ENCODE measurements at regions not wholly inside any gene's neighbourhood (a gene's known extent, or its start where the extent isn't known, plus 50 kb on each side); places are given as distances from the start of the nearest gene placed in this dataset.

GRCh38 chr1:109823543-109824348 lies 60.0 kb upstream of the EPS8L3 start:
- no peak for TF ChIP-seq CTCF (IDR thresholded peaks at IDR 0.05)
- Mint-ChIP-seq H3K4me1 (peaks cover 39% of the 10 kb centered on the region), H3K4me3 (no peak overlapping the region), H3K27ac (peak overlapping the region; percentile 24), H3K9me3 (no peaks in the 10 kb centered on the region), H3K36me3 (ENCODE audit: low read depth) (no peaks in the 10 kb centered on the region), H3K27me3 (ENCODE audit: low read depth, poor library complexity) (peaks cover 4% of the 10 kb centered on the region)
- peak; percentile 35 for DNase-seq

- no peaks in the 10 kb centered on the region for H3K36me3 Mint-ChIP-seq (ENCODE audit: low read depth)
- H3K9me3 Mint-ChIP-seq: no peaks in the 10 kb centered on the region
- TF ChIP-seq CTCF (IDR thresholded peaks at IDR 0.05): no peak
- no peak overlapping the region for H3K27ac Mint-ChIP-seq
- DNase-seq: no peak
- no peaks in the 10 kb centered on the region for H3K27me3 Mint-ChIP-seq (ENCODE audit: low read depth, poor library complexity)
- no peak overlapping the region for H3K4me3 Mint-ChIP-seq
- H3K4me1 Mint-ChIP-seq: peaks cover 41% of the 10 kb centered on the region
Measured at GRCh38 chr1:109822749-109823542, 59.2 kb upstream of the EPS8L3 start.

GRCh38 chr1:109821831-109822745 lies 58.4 kb upstream of the EPS8L3 start:
- TF ChIP-seq CTCF (IDR thresholded peaks at IDR 0.05): no peak
- no peaks in the 10 kb centered on the region for H3K9me3 Mint-ChIP-seq
- H3K27me3 Mint-ChIP-seq (ENCODE audit: low read depth, poor library complexity): no peaks in the 10 kb centered on the region
- H3K27ac Mint-ChIP-seq: no peak overlapping the region
- H3K4me1 Mint-ChIP-seq: peaks cover 41% of the 10 kb centered on the region
- no peak overlapping the region for H3K4me3 Mint-ChIP-seq
- H3K36me3 Mint-ChIP-seq (ENCODE audit: low read depth): no peaks in the 10 kb centered on the region
- no peak for DNase-seq

- H3K4me3 Mint-ChIP-seq: no peak overlapping the region
- no peak for TF ChIP-seq CTCF (IDR thresholded peaks at IDR 0.05)
- no peaks in the 10 kb centered on the region for H3K27me3 Mint-ChIP-seq (ENCODE audit: low read depth, poor library complexity)
- no peak for DNase-seq
- peaks cover 41% of the 10 kb centered on the region for H3K4me1 Mint-ChIP-seq
- H3K27ac Mint-ChIP-seq: no peak overlapping the region
- H3K9me3 Mint-ChIP-seq: peaks cover 6% of the 10 kb centered on the region
- H3K36me3 Mint-ChIP-seq (ENCODE audit: low read depth): no peaks in the 10 kb centered on the region
Measured at GRCh38 chr1:109821221-109821669, 57.5 kb upstream of the EPS8L3 start.

GRCh38 chr1:109819906-109820305 lies 56.2 kb upstream of the EPS8L3 start:
- no peak overlapping the region for H3K4me3 Mint-ChIP-seq

More at GRCh38 chr1:109819906-109820305, 56.2 kb upstream of the EPS8L3 start:
- TF ChIP-seq CTCF (IDR thresholded peaks at IDR 0.05): no peak
- Mint-ChIP-seq H3K4me1 (peaks cover 41% of the 10 kb centered on the region), H3K9me3 (peaks cover 16% of the 10 kb centered on the region), H3K36me3 (ENCODE audit: low read depth) (peaks cover 5% of the 10 kb centered on the region), H3K27me3 (ENCODE audit: low read depth, poor library complexity) (no peaks in the 10 kb centered on the region), H3K27ac (no peak overlapping the region)
- no peak for DNase-seq

Measured in nephron progenitor cell (in vitro differentiated cells).